ENCODE measurements at regions not wholly inside any gene's neighbourhood (a gene's known extent, or its start where the extent isn't known, plus 50 kb on each side); places are given as distances from the start of the nearest gene placed in this dataset.

- TF ChIP-seq ZFP30 (CRISPR knock-in tag; IDR thresholded peaks at IDR 0.05) (no peak), TSHZ2 (CRISPR knock-in tag; IDR thresholded peaks at IDR 0.05) (no peak), ZFP3 (CRISPR knock-in tag; IDR thresholded peaks at IDR 0.05) (no peak), RARB (CRISPR knock-in tag; IDR thresholded peaks at IDR 0.05) (no peak), CREB5 (CRISPR knock-in tag; IDR thresholded peaks at IDR 0.05; ENCODE audit: low read depth) (no peak), ZNF70 (CRISPR knock-in tag; IDR thresholded peaks at IDR 0.05) (no peak)
- no peak for ATAC-seq
Measured at GRCh38 chr15:93241696-93242585, 152.9 kb upstream of the RGMA start.

DNA sequence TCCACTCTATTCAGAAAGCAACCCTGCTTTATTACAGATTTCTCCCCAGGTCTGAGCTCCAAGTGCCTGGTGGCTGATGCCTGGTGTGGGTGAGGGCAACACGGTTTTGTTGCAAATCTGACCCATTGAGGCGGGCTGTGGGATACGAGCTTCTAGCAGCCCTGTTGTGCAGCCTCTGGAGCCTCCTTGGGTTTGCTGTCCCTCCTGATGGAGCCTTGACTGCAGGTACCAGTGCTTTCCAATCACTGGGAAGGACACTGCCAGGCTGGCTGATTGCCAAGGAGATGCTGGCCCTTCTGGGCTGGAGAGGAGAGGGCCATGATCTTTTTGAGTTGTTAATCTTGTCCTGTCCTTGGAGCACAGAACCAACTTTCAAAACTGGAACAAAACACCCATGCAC is 151.0 kb upstream of the RGMA start:
- no peak for ATAC-seq

More for the DNA sequence above, 151.0 kb upstream of the RGMA start:
- TF ChIP-seq BACH2 (CRISPR knock-in tag; IDR thresholded peaks at IDR 0.05; ENCODE audit: borderline replicate concordance) = no peak
- no peak for TF ChIP-seq TCF4 (CRISPR knock-in tag; IDR thresholded peaks at IDR 0.05; ENCODE audit: borderline replicate concordance)
- TF ChIP-seq, protein P1, sequence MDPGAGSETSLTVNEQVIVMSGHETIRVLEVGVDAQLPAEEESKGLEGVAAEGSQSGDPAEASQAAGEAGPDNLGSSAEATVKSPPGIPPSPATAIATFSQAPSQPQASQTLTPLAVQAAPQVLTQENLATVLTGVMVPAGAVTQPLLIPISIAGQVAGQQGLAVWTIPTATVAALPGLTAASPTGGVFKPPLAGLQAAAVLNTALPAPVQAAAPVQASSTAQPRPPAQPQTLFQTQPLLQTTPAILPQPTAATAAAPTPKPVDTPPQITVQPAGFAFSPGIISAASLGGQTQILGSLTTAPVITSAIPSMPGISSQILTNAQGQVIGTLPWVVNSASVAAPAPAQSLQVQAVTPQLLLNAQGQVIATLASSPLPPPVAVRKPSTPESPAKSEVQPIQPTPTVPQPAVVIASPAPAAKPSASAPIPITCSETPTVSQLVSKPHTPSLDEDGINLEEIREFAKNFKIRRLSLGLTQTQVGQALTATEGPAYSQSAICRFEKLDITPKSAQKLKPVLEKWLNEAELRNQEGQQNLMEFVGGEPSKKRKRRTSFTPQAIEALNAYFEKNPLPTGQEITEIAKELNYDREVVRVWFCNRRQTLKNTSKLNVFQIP (CRISPR knock-in tag; IDR thresholded peaks at IDR 0.05; ENCODE audit: borderline replicate concordance, low read depth) = no peak
- TF ChIP-seq, protein P2, sequence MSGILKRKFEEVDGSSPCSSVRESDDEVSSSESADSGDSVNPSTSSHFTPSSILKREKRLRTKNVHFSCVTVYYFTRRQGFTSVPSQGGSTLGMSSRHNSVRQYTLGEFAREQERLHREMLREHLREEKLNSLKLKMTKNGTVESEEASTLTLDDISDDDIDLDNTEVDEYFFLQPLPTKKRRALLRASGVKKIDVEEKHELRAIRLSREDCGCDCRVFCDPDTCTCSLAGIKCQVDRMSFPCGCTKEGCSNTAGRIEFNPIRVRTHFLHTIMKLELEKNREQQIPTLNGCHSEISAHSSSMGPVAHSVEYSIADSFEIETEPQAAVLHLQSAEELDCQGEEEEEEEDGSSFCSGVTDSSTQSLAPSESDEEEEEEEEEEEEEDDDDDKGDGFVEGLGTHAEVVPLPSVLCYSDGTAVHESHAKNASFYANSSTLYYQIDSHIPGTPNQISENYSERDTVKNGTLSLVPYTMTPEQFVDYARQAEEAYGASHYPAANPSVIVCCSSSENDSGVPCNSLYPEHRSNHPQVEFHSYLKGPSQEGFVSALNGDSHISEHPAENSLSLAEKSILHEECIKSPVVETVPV (CRISPR knock-in tag; IDR thresholded peaks at IDR 0.05) = no peak
- TF ChIP-seq SNAI2 (CRISPR knock-in tag; IDR thresholded peaks at IDR 0.05) = no peak
- no peak for TF ChIP-seq ISL1 (CRISPR knock-in tag; IDR thresholded peaks at IDR 0.05)
- no peak for TF ChIP-seq GLIS3 (CRISPR knock-in tag; IDR thresholded peaks at IDR 0.05)
- TF ChIP-seq ZFP30 (CRISPR knock-in tag; IDR thresholded peaks at IDR 0.05) = no peak
- TF ChIP-seq ZC3H10 (CRISPR knock-in tag; IDR thresholded peaks at IDR 0.05) = no peak
- no peak for TF ChIP-seq OSR1 (CRISPR knock-in tag; IDR thresholded peaks at IDR 0.05)
- no peak for TF ChIP-seq TSHZ2 (CRISPR knock-in tag; IDR thresholded peaks at IDR 0.05)
- TF ChIP-seq, protein P3, sequence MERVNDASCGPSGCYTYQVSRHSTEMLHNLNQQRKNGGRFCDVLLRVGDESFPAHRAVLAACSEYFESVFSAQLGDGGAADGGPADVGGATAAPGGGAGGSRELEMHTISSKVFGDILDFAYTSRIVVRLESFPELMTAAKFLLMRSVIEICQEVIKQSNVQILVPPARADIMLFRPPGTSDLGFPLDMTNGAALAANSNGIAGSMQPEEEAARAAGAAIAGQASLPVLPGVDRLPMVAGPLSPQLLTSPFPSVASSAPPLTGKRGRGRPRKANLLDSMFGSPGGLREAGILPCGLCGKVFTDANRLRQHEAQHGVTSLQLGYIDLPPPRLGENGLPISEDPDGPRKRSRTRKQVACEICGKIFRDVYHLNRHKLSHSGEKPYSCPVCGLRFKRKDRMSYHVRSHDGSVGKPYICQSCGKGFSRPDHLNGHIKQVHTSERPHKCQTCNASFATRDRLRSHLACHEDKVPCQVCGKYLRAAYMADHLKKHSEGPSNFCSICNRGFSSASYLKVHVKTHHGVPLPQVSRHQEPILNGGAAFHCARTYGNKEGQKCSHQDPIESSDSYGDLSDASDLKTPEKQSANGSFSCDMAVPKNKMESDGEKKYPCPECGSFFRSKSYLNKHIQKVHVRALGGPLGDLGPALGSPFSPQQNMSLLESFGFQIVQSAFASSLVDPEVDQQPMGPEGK (CRISPR knock-in tag; IDR thresholded peaks at IDR 0.05; ENCODE audit: borderline replicate concordance) = no peak
- TF ChIP-seq ZNF565 (CRISPR knock-in tag; conservative IDR thresholded peaks at IDR 0.05; ENCODE audit: low read depth) = no peak
- no peak for TF ChIP-seq TOX (CRISPR knock-in tag; IDR thresholded peaks at IDR 0.05; ENCODE audit: borderline replicate concordance)
- TF ChIP-seq ZFP3 (CRISPR knock-in tag; IDR thresholded peaks at IDR 0.05) = no peak
- TF ChIP-seq PPARA (CRISPR knock-in tag; IDR thresholded peaks at IDR 0.05; ENCODE audit: borderline replicate concordance) = no peak
